ENCODE measurements at regions not wholly inside any gene's neighbourhood (a gene's known extent, or its start where the extent isn't known, plus 50 kb on each side); places are given as distances from the start of the nearest gene placed in this dataset.

- no peak for DNase-seq (ENCODE audit: low read depth in 2 of 2)
Measured at GRCh38 chr3:139234491-139234890, 109.3 kb upstream of the MRPS22 start.

GRCh38 chr3:139235192-139235591 lies 108.6 kb upstream of the MRPS22 start:
- Histone ChIP-seq H3K4me1 (ENCODE audit: control insufficient read depth, extremely low read depth, insufficient read depth, low read length) (no peaks in the 10 kb centered on the region), H3K27ac (ENCODE audit: insufficient read depth, low read length) (no peak overlapping the region), H3K4me3 (replicated peaks in 1 of 4; ENCODE audit: control extremely low read depth in 1 of 4, insufficient read depth in 1 of 4, low read depth in 3 of 4, low read length in 4 of 4) (no peak overlapping the region), H4K20me1 (ENCODE audit: control insufficient read depth, extremely low read depth, insufficient read depth, low read length) (no peaks in the 10 kb centered on the region), H3K4me2 (ENCODE audit: extremely low read depth, insufficient read depth, low read length) (no peak overlapping the region), H3K9me3 (ENCODE audit: control insufficient read depth, insufficient read depth, low read depth, low read length) (no peaks in the 10 kb centered on the region), H3K79me2 (ENCODE audit: control insufficient read depth, insufficient read depth, low read length) (no peaks in the 10 kb centered on the region), H3K36me3 (ENCODE audit: control insufficient read depth, insufficient read depth, low read length) (no peaks in the 10 kb centered on the region), H3K9ac (ENCODE audit: insufficient read depth, low read length) (no peak overlapping the region), H3K27me3 (ENCODE audit: control insufficient read depth, insufficient read depth, low read length) (peaks cover 3% of the 10 kb centered on the region), H2AFZ (ENCODE audit: low read length) (no peak overlapping the region)
- TF ChIP-seq CTCF (conservative IDR thresholded peaks at IDR 0.05 in 1 of 2, IDR thresholded peaks at IDR 0.05 in 1 of 2; ENCODE audit: low read depth in 1 of 2, low read length in 2 of 2) (no peak), EZH2 (IDR thresholded peaks at IDR 0.05; ENCODE audit: low read length, missing control alignments) (no peak)
- DNase-seq (ENCODE audit: low read depth in 2 of 2): no peak

More at GRCh38 chr3:139234491-139234890, 109.3 kb upstream of the MRPS22 start:
- Histone ChIP-seq H4K20me1 (ENCODE audit: control insufficient read depth, extremely low read depth, insufficient read depth, low read length) (no peaks in the 10 kb centered on the region), H3K79me2 (ENCODE audit: control insufficient read depth, insufficient read depth, low read length) (no peaks in the 10 kb centered on the region), H3K9me3 (ENCODE audit: control insufficient read depth, insufficient read depth, low read depth, low read length) (no peaks in the 10 kb centered on the region), H2AFZ (ENCODE audit: low read length) (no peak overlapping the region), H3K36me3 (ENCODE audit: control insufficient read depth, insufficient read depth, low read length) (no peaks in the 10 kb centered on the region), H3K4me1 (ENCODE audit: control insufficient read depth, extremely low read depth, insufficient read depth, low read length) (no peaks in the 10 kb centered on the region), H3K4me3 (replicated peaks in 1 of 4; ENCODE audit: control extremely low read depth in 1 of 4, insufficient read depth in 1 of 4, low read depth in 3 of 4, low read length in 4 of 4) (no peak overlapping the region), H3K27me3 (ENCODE audit: control insufficient read depth, insufficient read depth, low read length) (no peaks in the 10 kb centered on the region), H3K27ac (ENCODE audit: insufficient read depth, low read length) (no peak overlapping the region), H3K9ac (ENCODE audit: insufficient read depth, low read length) (no peak overlapping the region), H3K4me2 (ENCODE audit: extremely low read depth, insufficient read depth, low read length) (no peak overlapping the region)
- TF ChIP-seq CTCF (conservative IDR thresholded peaks at IDR 0.05 in 1 of 2, IDR thresholded peaks at IDR 0.05 in 1 of 2; ENCODE audit: low read depth in 1 of 2, low read length in 2 of 2) (no peak), EZH2 (IDR thresholded peaks at IDR 0.05; ENCODE audit: low read length, missing control alignments) (no peak)

GRCh38 chr3:139236336-139236735 lies 107.5 kb upstream of the MRPS22 start:
- Histone ChIP-seq H3K27ac (ENCODE audit: insufficient read depth, low read length) (no peak overlapping the region), H3K9ac (ENCODE audit: insufficient read depth, low read length) (no peak overlapping the region), H3K27me3 (ENCODE audit: control insufficient read depth, insufficient read depth, low read length) (peaks cover 3% of the 10 kb centered on the region), H3K4me1 (ENCODE audit: control insufficient read depth, extremely low read depth, insufficient read depth, low read length) (no peaks in the 10 kb centered on the region), H2AFZ (ENCODE audit: low read length) (no peak overlapping the region), H3K4me3 (replicated peaks in 1 of 4; ENCODE audit: control extremely low read depth in 1 of 4, insufficient read depth in 1 of 4, low read depth in 3 of 4, low read length in 4 of 4) (no peak overlapping the region), H3K9me3 (ENCODE audit: control insufficient read depth, insufficient read depth, low read depth, low read length) (no peaks in the 10 kb centered on the region), H4K20me1 (ENCODE audit: control insufficient read depth, extremely low read depth, insufficient read depth, low read length) (no peaks in the 10 kb centered on the region), H3K36me3 (ENCODE audit: control insufficient read depth, insufficient read depth, low read length) (no peaks in the 10 kb centered on the region), H3K4me2 (ENCODE audit: extremely low read depth, insufficient read depth, low read length) (no peak overlapping the region), H3K79me2 (ENCODE audit: control insufficient read depth, insufficient read depth, low read length) (no peaks in the 10 kb centered on the region)
- TF ChIP-seq CTCF (conservative IDR thresholded peaks at IDR 0.05 in 1 of 2, IDR thresholded peaks at IDR 0.05 in 1 of 2; ENCODE audit: low read depth in 1 of 2, low read length in 2 of 2): no peak
- no peak for TF ChIP-seq EZH2 (IDR thresholded peaks at IDR 0.05; ENCODE audit: low read length, missing control alignments)
- no peak for DNase-seq (ENCODE audit: low read depth in 2 of 2)

All from fibroblast of lung (primary cell).